BE2C (cell line): ENCODE measurements at regions not wholly inside any gene's neighbourhood (a gene's known extent, or its start where the extent isn't known, plus 50 kb on each side); places are given as distances from the start of the nearest gene placed in this dataset.

Experiments used
- DNase-seq: peaks from one replicate; pipeline ENCODE4 v3.0.0-alpha.2; 2020
- H3K27me3 ChIP-seq: fragments of 250-450 bp; sonication (Bioruptor Pico); 2 replicates; pipeline ENCODE4 v1.5.1; 2020; ENCODE audit warnings: mild to moderate bottlenecking
- H3K36me3 ChIP-seq: fragments of 250-450 bp; sonication (Bioruptor Pico); 2 replicates; pipeline ENCODE4 v1.5.1; 2020; ENCODE audit warnings: mild to moderate bottlenecking
- H3K4me1 ChIP-seq: fragments of 250-450 bp; sonication (Bioruptor Pico); 2 replicates; pipeline ENCODE4 v1.5.1; 2020
- H3K4me3 ChIP-seq: 2 replicates; pipeline ENCODE4 v1.5.1; 2011; ENCODE audit warnings: low read depth, low read length
- H3K9me3 ChIP-seq: fragments of 250-450 bp; sonication (Bioruptor Pico); 2 replicates; pipeline ENCODE4 v1.5.1; 2020
- CTCF ChIP-seq: IDR thresholded peaks from 2 replicates; pipeline ENCODE4 v1.5.1; 2012; ENCODE audit warnings: mild to moderate bottlenecking, low read depth, low read length

DNA sequence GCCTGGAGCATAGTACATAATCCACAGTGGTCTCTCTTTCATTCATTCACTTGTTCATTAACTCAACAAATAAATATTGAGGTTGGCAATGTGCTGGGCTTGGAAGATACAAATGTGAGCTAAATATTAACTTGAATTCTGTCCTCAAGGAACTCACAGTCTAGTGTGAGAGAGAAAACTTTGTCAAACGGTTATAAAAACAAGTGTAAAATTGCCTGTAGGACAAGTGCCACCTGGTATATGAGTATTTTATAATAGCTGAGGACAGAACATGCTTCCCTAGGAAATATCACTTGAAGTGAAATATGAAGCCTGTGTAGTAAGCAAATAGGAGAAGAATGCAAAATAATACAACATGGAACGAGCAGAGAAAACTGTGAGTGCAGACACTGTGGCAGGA lies 173.1 kb upstream of the CMC1 start:
- Histone ChIP-seq H3K4me3 (no peak overlapping the region), H3K36me3 (no peaks in the 10 kb centered on the region), H3K4me1 (no peaks in the 10 kb centered on the region), H3K27me3 (no peaks in the 10 kb centered on the region), H3K9me3 (no peaks in the 10 kb centered on the region)
- DNase-seq = no peak
- TF ChIP-seq CTCF = no peak

DNA sequence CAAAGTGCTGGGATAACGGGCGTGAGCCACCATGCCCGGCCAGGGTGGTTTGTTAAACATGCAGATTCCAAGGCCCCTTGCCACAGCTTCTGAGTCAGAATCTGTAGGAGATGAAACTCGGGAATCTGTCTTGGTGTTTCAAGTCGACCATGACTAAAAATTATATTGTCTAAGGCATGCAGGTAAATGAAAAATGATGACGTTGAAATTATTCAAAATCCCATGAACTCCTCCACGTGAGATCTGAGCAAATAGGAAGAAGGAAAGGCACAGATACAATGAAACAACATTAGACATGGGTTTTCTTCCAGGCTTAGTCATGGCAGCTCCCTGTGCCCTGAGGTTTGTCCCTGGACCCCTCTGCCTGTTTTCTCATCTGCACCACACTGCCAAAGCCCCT lies 172.0 kb upstream of the CMC1 start:
- Histone ChIP-seq H3K27me3 (no peaks in the 10 kb centered on the region), H3K36me3 (no peaks in the 10 kb centered on the region), H3K4me1 (no peaks in the 10 kb centered on the region), H3K9me3 (no peaks in the 10 kb centered on the region), H3K4me3 (no peak overlapping the region)
- no peak for DNase-seq
- TF ChIP-seq CTCF = no peak

DNA sequence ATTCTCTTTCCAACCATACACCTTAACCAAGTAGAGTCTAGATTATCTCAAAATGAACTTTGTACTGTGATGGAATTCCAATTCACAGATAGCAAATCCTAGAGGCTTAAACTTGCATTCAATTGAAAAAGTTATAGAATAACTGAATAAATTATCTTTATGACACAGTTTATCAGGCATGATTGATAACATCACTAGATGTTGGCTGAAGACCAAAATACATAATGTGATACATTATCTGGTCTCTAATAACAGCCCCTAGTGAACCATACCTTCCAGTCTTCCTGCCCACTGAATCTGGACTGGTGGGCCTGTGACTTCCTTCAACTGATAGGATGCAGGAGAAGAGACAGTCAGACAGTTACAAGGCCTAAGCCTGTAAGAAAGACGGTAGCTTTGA lies 165.2 kb upstream of the CMC1 start:
- no peaks in the 10 kb centered on the region for H3K27me3 ChIP-seq
- H3K4me1 ChIP-seq = no peaks in the 10 kb centered on the region
- no peak for TF ChIP-seq CTCF
- DNase-seq = no peak
- H3K9me3 ChIP-seq = no peaks in the 10 kb centered on the region
- no peaks in the 10 kb centered on the region for H3K36me3 ChIP-seq
- no peak overlapping the region for H3K4me3 ChIP-seq

GRCh38 chr3:28077572-28077971 lies 163.8 kb upstream of the CMC1 start:
- Histone ChIP-seq H3K9me3 (no peaks in the 10 kb centered on the region), H3K36me3 (no peaks in the 10 kb centered on the region), H3K4me3 (no peak overlapping the region), H3K27me3 (no peaks in the 10 kb centered on the region), H3K4me1 (no peaks in the 10 kb centered on the region)
- DNase-seq = no peak
- TF ChIP-seq CTCF = no peak

DNA sequence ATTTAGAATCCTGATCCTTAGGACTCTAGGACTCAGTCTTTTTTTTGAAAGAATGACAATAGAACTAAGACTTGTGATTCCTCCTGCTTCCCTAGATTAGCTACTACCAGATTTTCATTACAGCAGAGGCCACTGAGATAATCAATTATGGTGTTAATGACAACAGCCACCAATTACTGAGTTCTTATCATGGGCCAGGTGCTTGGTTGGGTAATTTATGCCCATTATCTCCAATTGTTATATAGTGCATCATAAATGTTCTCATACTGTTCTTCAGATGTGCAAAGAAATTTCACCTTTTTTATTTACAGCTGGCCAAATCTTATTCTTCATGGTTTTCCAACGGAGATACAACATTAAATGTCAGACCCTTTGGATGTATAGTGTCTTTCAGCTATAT lies 162.9 kb upstream of the CMC1 start:
- Histone ChIP-seq H3K27me3 (no peaks in the 10 kb centered on the region), H3K4me3 (no peak overlapping the region), H3K36me3 (no peaks in the 10 kb centered on the region), H3K9me3 (no peaks in the 10 kb centered on the region), H3K4me1 (no peaks in the 10 kb centered on the region)
- DNase-seq = no peak
- TF ChIP-seq CTCF = no peak

DNA sequence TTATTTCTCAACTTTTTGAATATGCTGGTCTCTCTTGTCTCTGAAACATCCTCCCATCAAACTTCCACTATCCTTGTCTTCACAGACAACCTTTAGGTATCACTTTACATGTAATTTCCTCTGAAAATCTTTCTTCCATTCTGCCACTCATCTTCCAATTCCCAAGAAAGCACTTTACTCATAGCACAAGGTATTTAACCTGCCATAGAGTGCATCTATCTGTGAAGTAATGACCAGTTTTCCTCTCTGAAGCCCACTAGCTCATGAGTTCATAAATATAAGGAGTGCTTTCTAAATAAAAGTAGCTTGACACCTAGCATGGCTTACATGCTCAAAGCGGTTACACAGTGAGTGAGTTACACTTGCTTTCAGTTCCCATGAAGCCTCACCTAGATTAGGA lies 160.7 kb upstream of the CMC1 start:
- no peak for DNase-seq
- no peaks in the 10 kb centered on the region for H3K36me3 ChIP-seq
- no peak overlapping the region for H3K4me3 ChIP-seq
- no peak for TF ChIP-seq CTCF
- H3K27me3 ChIP-seq = no peaks in the 10 kb centered on the region
- H3K4me1 ChIP-seq = no peaks in the 10 kb centered on the region
- no peaks in the 10 kb centered on the region for H3K9me3 ChIP-seq
